ENCODE measurements at regions not wholly inside any gene's neighbourhood (a gene's known extent, or its start where the extent isn't known, plus 50 kb on each side); places are given as distances from the start of the nearest gene placed in this dataset.

DNA sequence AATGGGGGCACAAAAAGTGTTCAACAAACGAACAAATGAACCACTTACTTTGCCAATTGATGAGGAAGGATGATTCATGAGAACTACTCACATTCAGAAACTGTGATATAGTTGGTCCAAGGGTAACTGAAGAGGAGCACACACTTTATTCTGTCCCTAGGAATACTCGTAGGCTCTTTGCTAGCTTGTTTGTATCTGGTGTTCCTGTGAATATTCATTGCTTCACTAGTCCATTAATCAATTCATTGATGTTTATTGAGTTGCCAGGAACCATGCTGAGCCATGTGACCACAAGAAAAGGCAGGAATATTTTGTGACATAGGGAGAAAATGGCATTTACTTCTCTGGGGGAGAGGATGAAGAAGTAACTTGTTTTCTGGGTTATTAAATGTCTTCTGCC is 338.3 kb downstream of the IL20RB start:
- TF ChIP-seq POLR2A (IDR thresholded peaks at IDR 0.05; ENCODE audit: low read length) (no peak), GATA1 (IDR thresholded peaks at IDR 0.05; ENCODE audit: low read depth, low read length) (no peak)
